ENCODE measurements at regions not wholly inside any gene's neighbourhood (a gene's known extent, or its start where the extent isn't known, plus 50 kb on each side); places are given as distances from the start of the nearest gene placed in this dataset.
A peak's percentile ranks its signal among the peaks of the same experiment; 100 is the strongest.
"Not testable (repeated sequence)": the region's sequence is repeated elsewhere in the genome, so short reads cannot be mapped to it uniquely, and the experiment has no call there.

GRCh38 chr4:184967699-184968098 lies 50.6 kb upstream of the HELT start:
- ATAC-seq (replicated peaks; ENCODE audit: extremely low read depth, poor library complexity, severe bottlenecking); H3K4me1 Mint-ChIP-seq; DNase-seq (ENCODE audit: low spot score in 2 of 2): not testable (repeated sequence)
- H3K4me3 Mint-ChIP-seq = peak overlapping the region; percentile 73
- peaks cover 12% of the 10 kb centered on the region for H3K9me3 Mint-ChIP-seq
- H3K27me3 Mint-ChIP-seq = peaks cover 31% of the 10 kb centered on the region
- H3K27ac Mint-ChIP-seq (ENCODE audit: low read depth) = peak overlapping the region; percentile 95
- H3K36me3 Mint-ChIP-seq (ENCODE audit: insufficient read depth) = peaks cover 40% of the 10 kb centered on the region

- H3K27ac Mint-ChIP-seq (ENCODE audit: low read depth) = peak overlapping the region; percentile 95
- ATAC-seq (replicated peaks; ENCODE audit: extremely low read depth, poor library complexity, severe bottlenecking) (no peak), DNase-seq (ENCODE audit: low spot score in 2 of 2) (no peak)
- H3K4me1 Mint-ChIP-seq = peaks cover 6% of the 10 kb centered on the region
- H3K36me3 Mint-ChIP-seq (ENCODE audit: insufficient read depth) = peaks cover 40% of the 10 kb centered on the region
- peaks cover 12% of the 10 kb centered on the region for H3K9me3 Mint-ChIP-seq
- no peak overlapping the region for H3K4me3 Mint-ChIP-seq
- peaks cover 38% of the 10 kb centered on the region for H3K27me3 Mint-ChIP-seq
Observed at GRCh38 chr4:184968366-184968765, 49.9 kb upstream of the HELT start.
